ENCODE measurements at regions not wholly inside any gene's neighbourhood (a gene's known extent, or its start where the extent isn't known, plus 50 kb on each side); places are given as distances from the start of the nearest gene placed in this dataset.

DNA sequence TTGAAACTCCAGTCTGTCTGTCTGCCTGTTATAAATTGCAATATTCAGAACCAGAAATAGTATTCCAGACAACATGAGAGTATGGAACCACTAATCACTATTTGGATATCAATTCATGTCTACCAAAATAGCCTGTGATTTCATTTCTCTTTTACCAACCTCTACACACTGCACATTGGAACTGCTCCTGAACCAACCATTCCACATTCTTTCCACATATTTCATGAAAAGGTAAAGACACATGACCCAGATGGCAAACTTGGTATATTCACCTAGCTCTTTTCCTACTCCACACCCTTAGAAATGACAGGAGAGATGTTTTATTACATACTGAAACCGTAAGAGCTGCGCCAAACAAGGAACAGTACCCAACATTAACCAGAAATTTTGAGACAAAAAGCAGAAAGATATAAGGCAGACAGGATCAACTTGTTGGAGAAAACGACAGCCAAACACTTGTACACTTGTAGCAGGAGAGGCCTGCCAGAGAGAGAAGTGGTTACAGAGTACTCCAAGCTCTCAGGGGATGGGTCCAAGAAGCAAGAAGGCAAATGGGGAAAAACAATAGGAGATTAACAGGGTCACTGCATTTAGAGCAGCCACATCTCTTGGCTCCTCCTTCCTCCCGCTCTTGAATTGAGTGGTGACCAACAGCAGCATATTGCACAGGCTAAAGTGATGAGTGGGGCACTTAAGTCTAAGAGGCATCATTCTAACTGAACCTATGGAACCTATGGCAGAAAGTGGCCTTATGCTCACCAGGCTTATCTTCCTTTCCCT is 148.7 kb downstream of the SETD4 start:
- no peak for DNase-seq (ENCODE audit: low read depth, low spot score)
- TF ChIP-seq, protein P1, sequence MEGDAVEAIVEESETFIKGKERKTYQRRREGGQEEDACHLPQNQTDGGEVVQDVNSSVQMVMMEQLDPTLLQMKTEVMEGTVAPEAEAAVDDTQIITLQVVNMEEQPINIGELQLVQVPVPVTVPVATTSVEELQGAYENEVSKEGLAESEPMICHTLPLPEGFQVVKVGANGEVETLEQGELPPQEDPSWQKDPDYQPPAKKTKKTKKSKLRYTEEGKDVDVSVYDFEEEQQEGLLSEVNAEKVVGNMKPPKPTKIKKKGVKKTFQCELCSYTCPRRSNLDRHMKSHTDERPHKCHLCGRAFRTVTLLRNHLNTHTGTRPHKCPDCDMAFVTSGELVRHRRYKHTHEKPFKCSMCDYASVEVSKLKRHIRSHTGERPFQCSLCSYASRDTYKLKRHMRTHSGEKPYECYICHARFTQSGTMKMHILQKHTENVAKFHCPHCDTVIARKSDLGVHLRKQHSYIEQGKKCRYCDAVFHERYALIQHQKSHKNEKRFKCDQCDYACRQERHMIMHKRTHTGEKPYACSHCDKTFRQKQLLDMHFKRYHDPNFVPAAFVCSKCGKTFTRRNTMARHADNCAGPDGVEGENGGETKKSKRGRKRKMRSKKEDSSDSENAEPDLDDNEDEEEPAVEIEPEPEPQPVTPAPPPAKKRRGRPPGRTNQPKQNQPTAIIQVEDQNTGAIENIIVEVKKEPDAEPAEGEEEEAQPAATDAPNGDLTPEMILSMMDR (IDR thresholded peaks at IDR 0.05; ENCODE audit: insufficient read depth, low read length, missing control alignments): no peak
- no peak overlapping the region for H3K4me3 ChIP-seq (ENCODE audit: low read depth, low read length)
- ChIA-PET CTCF (no interaction called here), POLR2A (no interaction called here)

DNA sequence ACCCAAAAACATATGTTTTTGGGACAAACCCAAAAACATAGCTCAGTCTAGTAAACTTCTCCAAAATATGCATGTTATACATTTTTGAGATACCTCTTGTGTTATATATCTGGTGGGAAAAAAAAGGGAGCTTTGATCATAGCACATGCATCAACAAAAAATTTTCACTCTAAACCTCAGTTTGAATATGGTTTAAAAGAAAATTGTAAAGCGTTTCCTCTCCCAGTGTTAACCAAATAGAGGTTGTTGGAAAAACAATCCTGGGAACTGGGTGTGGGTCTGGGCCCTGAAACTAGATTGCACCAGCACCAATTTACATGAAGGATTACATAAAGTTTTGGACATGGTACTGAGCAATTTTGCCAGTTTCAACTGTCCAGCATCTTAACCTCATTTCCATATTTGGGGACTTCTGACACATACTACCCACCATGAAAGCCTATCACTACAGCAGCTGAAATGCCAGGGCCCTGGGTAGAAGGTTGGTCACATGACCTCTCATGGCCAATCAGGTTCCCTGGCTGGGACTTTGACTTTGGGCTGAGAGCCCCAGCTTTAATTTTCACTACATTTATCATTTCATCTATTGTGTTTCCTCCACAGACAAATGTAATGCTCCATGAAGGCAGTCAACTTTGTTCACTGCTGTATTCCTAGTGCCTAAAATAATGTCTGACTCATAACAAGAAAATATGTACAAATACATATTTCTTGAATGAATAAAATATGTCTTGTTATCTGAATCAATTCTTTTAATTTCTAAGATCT is 150.7 kb downstream of the SETD4 start:
- TF ChIP-seq, protein P1 (IDR thresholded peaks at IDR 0.05; ENCODE audit: insufficient read depth, low read length, missing control alignments): no peak
- CTCF ChIA-PET: interaction anchor here (1.3 kb wide), 1 partner anchor 10 kb away, joined by 3 read pairs; no protein-coding TSS in a partner anchor
- DNase-seq (ENCODE audit: low read depth, low spot score): no peak
- H3K4me3 ChIP-seq (ENCODE audit: low read depth, low read length): no peak overlapping the region
- POLR2A ChIA-PET: no interaction called here

DNA sequence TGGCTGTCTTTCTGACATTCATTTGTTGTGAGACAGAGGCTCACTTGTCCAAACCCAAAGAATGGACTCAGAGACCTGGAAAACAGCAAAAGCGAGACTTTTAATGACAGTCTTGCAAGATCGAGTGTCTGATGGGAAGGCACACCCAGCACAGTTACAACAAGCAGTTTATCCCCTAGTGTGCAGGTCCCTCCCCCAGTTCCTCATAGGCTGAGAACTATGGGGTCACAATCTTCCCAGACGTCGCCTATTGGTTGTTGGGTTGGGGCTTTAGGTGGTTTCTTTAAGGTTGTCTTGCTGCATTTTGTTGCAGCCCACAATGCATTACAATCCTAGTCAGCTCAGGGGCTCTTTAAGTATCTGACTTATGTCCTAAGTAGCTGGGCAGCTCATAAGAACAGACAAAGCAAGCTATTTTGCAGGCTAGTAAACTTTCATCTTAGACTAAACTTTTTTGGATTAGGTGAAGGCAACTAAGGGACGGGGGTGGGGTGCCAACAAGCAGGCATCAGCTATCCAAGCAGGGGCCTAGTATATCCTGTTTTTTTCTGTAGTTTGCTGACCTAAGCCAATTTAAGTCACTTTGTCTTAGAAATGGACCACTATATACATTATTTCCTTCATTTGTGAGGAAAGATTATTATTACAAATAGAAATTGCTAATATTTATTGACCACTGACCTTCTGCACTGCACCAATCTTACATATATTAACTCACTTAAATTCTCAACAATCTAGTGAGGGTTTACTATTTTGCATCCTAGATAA is 151.8 kb downstream of the SETD4 start:
- TF ChIP-seq, protein P1 (IDR thresholded peaks at IDR 0.05; ENCODE audit: insufficient read depth, low read length, missing control alignments): no peak
- H3K4me3 ChIP-seq (ENCODE audit: low read depth, low read length): no peak overlapping the region
- ChIA-PET POLR2A (no interaction called here), CTCF (no interaction called here)
- no peak for DNase-seq (ENCODE audit: low read depth, low spot score)

DNA sequence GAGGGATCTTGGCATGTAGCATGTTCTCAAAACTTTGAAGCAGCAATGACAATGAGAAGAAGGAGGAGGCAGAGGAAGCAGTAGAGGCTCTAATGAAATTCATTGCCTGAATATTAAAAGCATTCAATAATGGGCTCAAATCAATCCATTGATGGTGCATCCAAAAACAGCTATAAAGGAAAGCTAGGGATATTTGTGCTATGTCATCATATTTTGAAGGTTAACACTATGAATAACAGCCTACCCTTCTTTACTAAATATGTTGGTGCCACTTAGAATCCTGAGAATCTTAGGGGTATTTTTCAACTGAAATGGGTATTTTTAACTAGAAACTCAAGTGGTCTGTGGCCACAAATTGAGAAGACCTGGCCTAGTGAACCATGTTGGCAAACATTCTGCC is 153.7 kb downstream of the SETD4 start:
- H3K4me3 ChIP-seq (ENCODE audit: low read depth, low read length): no peak overlapping the region
- no peak for DNase-seq (ENCODE audit: low read depth, low spot score)
- POLR2A ChIA-PET: no interaction called here
- CTCF ChIA-PET: no interaction called here
- TF ChIP-seq, protein P1 (IDR thresholded peaks at IDR 0.05; ENCODE audit: insufficient read depth, low read length, missing control alignments): no peak

DNA sequence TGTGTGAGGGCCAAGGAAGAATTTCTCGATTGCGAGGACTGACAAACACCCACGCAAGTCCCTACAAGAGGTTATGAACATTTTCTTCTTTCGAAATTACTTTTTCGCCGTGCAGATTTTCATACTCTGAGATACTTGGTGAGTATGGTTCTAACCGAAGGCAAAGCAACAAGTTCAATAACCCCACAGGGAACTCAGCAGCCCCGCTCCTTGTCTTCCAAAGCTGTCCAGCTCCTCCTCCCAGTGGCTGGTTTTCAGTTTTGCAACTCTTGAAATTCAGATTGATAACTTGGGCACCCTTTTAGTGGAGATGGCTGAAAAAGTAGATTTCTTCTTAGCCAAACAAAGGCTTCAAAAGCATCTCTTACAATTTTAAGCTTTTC is 154.4 kb downstream of the SETD4 start:
- no peak overlapping the region for H3K4me3 ChIP-seq (ENCODE audit: low read depth, low read length)
- no peak for DNase-seq (ENCODE audit: low read depth, low spot score)
- CTCF ChIA-PET: no interaction called here
- TF ChIP-seq, protein P1 (IDR thresholded peaks at IDR 0.05; ENCODE audit: insufficient read depth, low read length, missing control alignments): no peak
- POLR2A ChIA-PET: no interaction called here

Data from AG04449 (cell line).